HepG2 (cell line): ENCODE measurements at regions not wholly inside any gene's neighbourhood (a gene's known extent, or its start where the extent isn't known, plus 50 kb on each side); places are given as distances from the start of the nearest gene placed in this dataset.

Source experiments
- ATAC-seq: fragments of 200-7000 bp; cut with Tn5 transposase; 3 replicates; pipeline ENCODE4 v1.9.1; 2020; ENCODE audit warnings: mild to moderate bottlenecking, moderate library complexity
- BruUV-seq: library from RNA; stranded (reverse); fragments of 400-500 nt; replicated peaks from 2 replicates; lab custom pipeline; 2021; lab: Mats Ljungman, UMichigan
- CTCF ChIA-PET: fragments of 300-600 bp; formaldehyde crosslinking; extraction: SDS; loops from one replicate; lab custom pipeline; 2021; ENCODE audit warnings: low total read pairs, inconsistent platforms, low intra/inter-chr PET ratio; lab: Yijun Ruan, JAX
- POLR2A ChIA-PET: fragments of 350-600 bp; sonication (Branson Sonifier 250); formaldehyde crosslinking; loops from one replicate; lab custom pipeline; 2020; ENCODE audit warnings: antibody characterized with exemption, inconsistent platforms; lab: Yijun Ruan, JAX
- DNase-seq: peaks from one replicate; pipeline ENCODE4 v3.0.0-alpha.2; 2015; ENCODE audit warnings: low spot score
- FAIRE-seq: peaks from 3 replicates; lab custom pipeline; 2011; peaks lifted over from hg19 to GRCh38; lab: Jason Lieb, UNC
- H2AFZ ChIP-seq: one replicate; pipeline ENCODE4 v1.6.1; 2011; ENCODE audit warnings: low read length, inconsistent platforms
- H3K27ac ChIP-seq: fragments of 300-600 bp; 3 replicates; pipeline ENCODE4 v1.8.0; 2011; ENCODE audit warnings: mixed run types, mild to moderate bottlenecking, mixed read lengths, low read length, inconsistent platforms; ENCODE audit not compliant: insufficient read depth; ENCODE audit errors: extremely low read length
- H3K27me3 ChIP-seq, 2 experiments: fragments of 200-600 bp in 1 of 2; 2 replicates in 1 of 2; 3 replicates in 1 of 2; pipeline versions ENCODE4 v1.6.0 to v1.8.0; 2011; ENCODE audit warnings: low read length in 2 of 2, mild to moderate bottlenecking in 2 of 2, moderate library complexity in 2 of 2, inconsistent platforms in 1 of 2; ENCODE audit not compliant: insufficient read depth in 2 of 2, control insufficient read depth in 1 of 2
- H3K36me3 ChIP-seq, 2 experiments: fragments of 200-600 bp in 1 of 2; replicated peaks in 1 of 2; 2 replicates in 1 of 2; 3 replicates in 1 of 2; pipeline versions ENCODE4 v1.5.1 to v1.8.0; 2011; ENCODE audit warnings: low read length in 2 of 2, inconsistent platforms in 1 of 2; ENCODE audit not compliant: insufficient read depth in 2 of 2, control insufficient read depth in 1 of 2
- H3K4me1 ChIP-seq: 2 replicates; pipeline ENCODE4 v1.5.1; 2012; ENCODE audit warnings: low read length, inconsistent platforms; ENCODE audit not compliant: insufficient read depth
- H3K4me2 ChIP-seq: 2 replicates; pipeline ENCODE4 v1.6.0; 2011; ENCODE audit warnings: low read depth, low read length, inconsistent platforms
- H3K4me3 ChIP-seq, 3 experiments: fragments of 200-600 bp in 1 of 3; sonication (generic), shearing (Covaris generic) in 1 of 3; replicated peaks in 1 of 3; 2 replicates each; pipeline ENCODE4 v1.5.1; 2011 to 2016; ENCODE audit warnings: low read length in 3 of 3, inconsistent platforms in 2 of 3, low read depth in 2 of 3, mild to moderate bottlenecking in 2 of 3, control low read depth in 1 of 3, mixed read lengths in 1 of 3; ENCODE audit not compliant: insufficient read depth in 1 of 3
- H3K79me2 ChIP-seq: one replicate; pipeline ENCODE4 v1.6.1; 2011; ENCODE audit warnings: low read length, inconsistent platforms; ENCODE audit not compliant: insufficient read depth
- H3K9ac ChIP-seq: 2 replicates; pipeline ENCODE4 v1.6.0; 2011; ENCODE audit warnings: mild to moderate bottlenecking, low read depth, low read length, inconsistent platforms; ENCODE audit not compliant: insufficient read depth
- H3K9me3 ChIP-seq: 2 replicates; pipeline ENCODE4 v1.5.1; 2012; ENCODE audit warnings: mild to moderate bottlenecking, low read length
- H4K20me1 ChIP-seq: 2 replicates; pipeline ENCODE4 v1.6.0; 2011; ENCODE audit warnings: inconsistent platforms, mild to moderate bottlenecking, low read length, moderate library complexity; ENCODE audit not compliant: insufficient read depth
- ATM ChIP-seq: fragments of 450-650 bp; IDR thresholded peaks from 2 replicates; pipeline ENCODE4 v1.7.1; 2017; ENCODE audit warnings: mild to moderate bottlenecking, borderline replicate concordance
- NCOA1 ChIP-seq: sonication (generic); formaldehyde crosslinking; IDR thresholded peaks from 2 replicates; pipeline ENCODE4 v1.9.0; 2021; ENCODE audit warnings: missing genetic modification reagents
- NFE2L2 ChIP-seq: fragments of 150-350 bp; IDR thresholded peaks from 2 replicates; pipeline ENCODE4 v1.6.1; 2014; ENCODE audit warnings: low read length
- RARG ChIP-seq: sonication (generic); formaldehyde crosslinking; IDR thresholded peaks from 2 replicates; pipeline ENCODE4 v1.4.0; 2020; ENCODE audit warnings: low read depth, mild to moderate bottlenecking, missing genetic modification reagents
- SNAPC2 ChIP-seq: sonication (generic); formaldehyde crosslinking; IDR thresholded peaks from 2 replicates; pipeline ENCODE4 v1.8.1; 2022; ENCODE audit warnings: mild to moderate bottlenecking, missing genetic modification reagents
- WIZ ChIP-seq: sonication (generic); formaldehyde crosslinking; IDR thresholded peaks from 2 replicates; pipeline ENCODE4 v1.5.1; 2020; ENCODE audit warnings: mild to moderate bottlenecking, missing genetic modification reagents
- ZMAT3 ChIP-seq: sonication (generic); formaldehyde crosslinking; conservative IDR thresholded peaks from 2 replicates; pipeline ENCODE4 v1.7.0; 2021; ENCODE audit warnings: missing genetic modification reagents
- WGBS: methylation state at CpG from one replicate; pipeline ENCODE4 v1.1.6; 2017; ENCODE audit warnings: low lambda C conversion rate; 5-methylcytosine and 5-hydroxymethylcytosine counted together
- in situ Hi-C: cut with HindIII; loops from 2 replicates; pipeline ENCODE4 v1.10.0; 2017; ENCODE audit warnings: low pct_unique_long_range_greater_than_20kb; ENCODE audit not compliant: extremely low pct_ligation_motif_present
- intact Hi-C: fragments of 100-400 bp; cut with micrococcal nuclease; formaldehyde crosslinking; loops from one replicate; pipeline ENCODE4 v1.10.0; 2022; ENCODE audit not compliant: unreplicated experiment
- TF ChIP-seq, protein P1 (sequence below): fragments of 450-650 bp; IDR thresholded peaks from 2 replicates; pipeline ENCODE4 v1.6.1; 2017
- TF ChIP-seq, protein P2 (sequence below): sonication (generic); formaldehyde crosslinking; IDR thresholded peaks from 2 replicates; pipeline ENCODE4 v1.4.0; 2020; ENCODE audit warnings: missing genetic modification reagents
- TF ChIP-seq, protein P3 (sequence below): sonication (generic); formaldehyde crosslinking; IDR thresholded peaks from 2 replicates; pipeline ENCODE4 v1.9.0; 2021; ENCODE audit warnings: missing genetic modification reagents, borderline replicate concordance
- TF ChIP-seq, protein P4 (sequence below): sonication (generic); formaldehyde crosslinking; IDR thresholded peaks from 2 replicates; pipeline ENCODE4 v1.5.1; 2020; ENCODE audit warnings: mild to moderate bottlenecking, moderate library complexity, missing genetic modification reagents
- TF ChIP-seq, protein P5 (sequence below): sonication (generic); formaldehyde crosslinking; IDR thresholded peaks from 2 replicates; pipeline ENCODE4 v1.8.0; 2022; ENCODE audit warnings: mild to moderate bottlenecking, missing genetic modification reagents, moderate library complexity
- TF ChIP-seq, protein P6 (sequence below): conservative IDR thresholded peaks from 2 replicates; pipeline ENCODE4 v1.6.1; 2018; ENCODE audit warnings: missing genetic modification reagents

DNA sequence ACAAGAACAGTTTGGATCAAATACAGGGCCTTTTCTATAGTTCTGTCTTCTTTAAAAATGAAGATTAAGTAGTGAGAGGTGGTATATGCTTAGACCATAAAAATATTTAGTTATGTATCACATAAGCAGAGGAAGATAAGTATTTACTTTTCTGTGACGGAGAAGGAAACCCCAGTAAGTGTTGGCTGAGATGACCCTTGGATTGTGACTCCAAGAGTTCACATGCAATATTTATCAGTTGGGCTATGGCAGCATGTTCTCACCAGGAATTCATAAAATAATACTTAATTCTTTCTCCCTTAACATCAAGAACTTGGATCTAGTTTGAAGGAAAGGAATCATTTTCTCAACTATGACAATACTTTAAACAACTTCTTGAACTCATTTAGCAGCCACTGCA is 98.4 kb upstream of the TBX18 start:
- BruUV-seq: no TSS peak
- Histone ChIP-seq H3K4me3 (no peak overlapping the region), H3K9me3 (no peaks in the 10 kb centered on the region), H3K79me2 (no peaks in the 10 kb centered on the region), H4K20me1 (no peaks in the 10 kb centered on the region), H2AFZ (no peak overlapping the region), H3K36me3 (no peaks in the 10 kb centered on the region), H3K27ac (no peak overlapping the region), H3K4me2 (no peak overlapping the region), H3K27me3 (no peaks in the 10 kb centered on the region), H3K4me1 (no peaks in the 10 kb centered on the region), H3K9ac (no peak overlapping the region)
- DNase-seq (no peak), FAIRE-seq (no peak), ATAC-seq (no peak)
- TF ChIP-seq ATM (no peak), WIZ (CRISPR knock-in tag) (no peak), SNAPC2 (no peak), RARG (CRISPR knock-in tag) (no peak), NFE2L2 (no peak), NCOA1 (CRISPR knock-in tag) (no peak), ZMAT3 (no peak)
- TF ChIP-seq, protein P1, sequence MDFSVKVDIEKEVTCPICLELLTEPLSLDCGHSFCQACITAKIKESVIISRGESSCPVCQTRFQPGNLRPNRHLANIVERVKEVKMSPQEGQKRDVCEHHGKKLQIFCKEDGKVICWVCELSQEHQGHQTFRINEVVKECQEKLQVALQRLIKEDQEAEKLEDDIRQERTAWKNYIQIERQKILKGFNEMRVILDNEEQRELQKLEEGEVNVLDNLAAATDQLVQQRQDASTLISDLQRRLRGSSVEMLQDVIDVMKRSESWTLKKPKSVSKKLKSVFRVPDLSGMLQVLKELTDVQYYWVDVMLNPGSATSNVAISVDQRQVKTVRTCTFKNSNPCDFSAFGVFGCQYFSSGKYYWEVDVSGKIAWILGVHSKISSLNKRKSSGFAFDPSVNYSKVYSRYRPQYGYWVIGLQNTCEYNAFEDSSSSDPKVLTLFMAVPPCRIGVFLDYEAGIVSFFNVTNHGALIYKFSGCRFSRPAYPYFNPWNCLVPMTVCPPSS: no peak
- TF ChIP-seq, protein P2, sequence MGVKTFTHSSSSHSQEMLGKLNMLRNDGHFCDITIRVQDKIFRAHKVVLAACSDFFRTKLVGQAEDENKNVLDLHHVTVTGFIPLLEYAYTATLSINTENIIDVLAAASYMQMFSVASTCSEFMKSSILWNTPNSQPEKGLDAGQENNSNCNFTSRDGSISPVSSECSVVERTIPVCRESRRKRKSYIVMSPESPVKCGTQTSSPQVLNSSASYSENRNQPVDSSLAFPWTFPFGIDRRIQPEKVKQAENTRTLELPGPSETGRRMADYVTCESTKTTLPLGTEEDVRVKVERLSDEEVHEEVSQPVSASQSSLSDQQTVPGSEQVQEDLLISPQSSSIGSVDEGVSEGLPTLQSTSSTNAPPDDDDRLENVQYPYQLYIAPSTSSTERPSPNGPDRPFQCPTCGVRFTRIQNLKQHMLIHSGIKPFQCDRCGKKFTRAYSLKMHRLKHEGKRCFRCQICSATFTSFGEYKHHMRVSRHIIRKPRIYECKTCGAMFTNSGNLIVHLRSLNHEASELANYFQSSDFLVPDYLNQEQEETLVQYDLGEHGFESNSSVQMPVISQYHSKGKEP: no peak
- TF ChIP-seq, protein P3, sequence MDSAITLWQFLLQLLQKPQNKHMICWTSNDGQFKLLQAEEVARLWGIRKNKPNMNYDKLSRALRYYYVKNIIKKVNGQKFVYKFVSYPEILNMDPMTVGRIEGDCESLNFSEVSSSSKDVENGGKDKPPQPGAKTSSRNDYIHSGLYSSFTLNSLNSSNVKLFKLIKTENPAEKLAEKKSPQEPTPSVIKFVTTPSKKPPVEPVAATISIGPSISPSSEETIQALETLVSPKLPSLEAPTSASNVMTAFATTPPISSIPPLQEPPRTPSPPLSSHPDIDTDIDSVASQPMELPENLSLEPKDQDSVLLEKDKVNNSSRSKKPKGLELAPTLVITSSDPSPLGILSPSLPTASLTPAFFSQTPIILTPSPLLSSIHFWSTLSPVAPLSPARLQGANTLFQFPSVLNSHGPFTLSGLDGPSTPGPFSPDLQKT: no peak
- TF ChIP-seq, protein P4, sequence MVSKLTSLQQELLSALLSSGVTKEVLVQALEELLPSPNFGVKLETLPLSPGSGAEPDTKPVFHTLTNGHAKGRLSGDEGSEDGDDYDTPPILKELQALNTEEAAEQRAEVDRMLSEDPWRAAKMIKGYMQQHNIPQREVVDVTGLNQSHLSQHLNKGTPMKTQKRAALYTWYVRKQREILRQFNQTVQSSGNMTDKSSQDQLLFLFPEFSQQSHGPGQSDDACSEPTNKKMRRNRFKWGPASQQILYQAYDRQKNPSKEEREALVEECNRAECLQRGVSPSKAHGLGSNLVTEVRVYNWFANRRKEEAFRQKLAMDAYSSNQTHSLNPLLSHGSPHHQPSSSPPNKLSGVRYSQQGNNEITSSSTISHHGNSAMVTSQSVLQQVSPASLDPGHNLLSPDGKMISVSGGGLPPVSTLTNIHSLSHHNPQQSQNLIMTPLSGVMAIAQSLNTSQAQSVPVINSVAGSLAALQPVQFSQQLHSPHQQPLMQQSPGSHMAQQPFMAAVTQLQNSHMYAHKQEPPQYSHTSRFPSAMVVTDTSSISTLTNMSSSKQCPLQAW (CRISPR knock-in tag): no peak
- TF ChIP-seq, protein P5, sequence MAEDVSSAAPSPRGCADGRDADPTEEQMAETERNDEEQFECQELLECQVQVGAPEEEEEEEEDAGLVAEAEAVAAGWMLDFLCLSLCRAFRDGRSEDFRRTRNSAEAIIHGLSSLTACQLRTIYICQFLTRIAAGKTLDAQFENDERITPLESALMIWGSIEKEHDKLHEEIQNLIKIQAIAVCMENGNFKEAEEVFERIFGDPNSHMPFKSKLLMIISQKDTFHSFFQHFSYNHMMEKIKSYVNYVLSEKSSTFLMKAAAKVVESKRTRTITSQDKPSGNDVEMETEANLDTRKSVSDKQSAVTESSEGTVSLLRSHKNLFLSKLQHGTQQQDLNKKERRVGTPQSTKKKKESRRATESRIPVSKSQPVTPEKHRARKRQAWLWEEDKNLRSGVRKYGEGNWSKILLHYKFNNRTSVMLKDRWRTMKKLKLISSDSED (CRISPR knock-in tag): no peak
- TF ChIP-seq, protein P6, sequence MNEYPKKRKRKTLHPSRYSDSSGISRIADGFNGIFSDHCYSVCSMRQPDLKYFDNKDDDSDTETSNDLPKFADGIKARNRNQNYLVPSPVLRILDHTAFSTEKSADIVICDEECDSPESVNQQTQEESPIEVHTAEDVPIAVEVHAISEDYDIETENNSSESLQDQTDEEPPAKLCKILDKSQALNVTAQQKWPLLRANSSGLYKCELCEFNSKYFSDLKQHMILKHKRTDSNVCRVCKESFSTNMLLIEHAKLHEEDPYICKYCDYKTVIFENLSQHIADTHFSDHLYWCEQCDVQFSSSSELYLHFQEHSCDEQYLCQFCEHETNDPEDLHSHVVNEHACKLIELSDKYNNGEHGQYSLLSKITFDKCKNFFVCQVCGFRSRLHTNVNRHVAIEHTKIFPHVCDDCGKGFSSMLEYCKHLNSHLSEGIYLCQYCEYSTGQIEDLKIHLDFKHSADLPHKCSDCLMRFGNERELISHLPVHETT (CRISPR knock-in tag): no peak
- WGBS: 0% methylated on average over 1 of the region's 1 CpG
- in situ Hi-C loops (no loop called here), intact Hi-C loops (no loop called here)
- POLR2A ChIA-PET: no interaction called here
- CTCF ChIA-PET: no interaction called here
